ENCODE measurements at regions not wholly inside any gene's neighbourhood (a gene's known extent, or its start where the extent isn't known, plus 50 kb on each side); places are given as distances from the start of the nearest gene placed in this dataset.

DNA sequence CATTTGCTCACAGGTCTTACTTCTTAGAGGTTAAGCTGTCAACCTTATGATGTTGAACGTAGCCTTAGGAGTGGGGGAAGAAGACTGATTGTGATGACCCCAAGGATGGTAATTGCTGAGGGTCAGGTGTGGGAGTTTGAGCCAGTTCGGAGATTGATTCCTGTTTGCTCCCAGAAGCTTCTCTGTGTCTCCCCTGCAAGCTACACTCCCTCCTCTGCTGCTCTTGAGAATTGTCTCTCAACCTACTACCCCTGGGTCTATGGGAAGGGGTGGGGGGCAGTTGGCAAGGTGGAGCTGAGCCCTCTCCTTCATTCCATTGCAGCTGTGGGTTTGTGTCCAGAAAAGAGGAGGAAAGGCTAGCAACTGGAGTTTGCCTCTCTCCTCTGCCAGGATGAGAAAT, 113.8 kb downstream of the PLEKHG1 start:
- no peak for FAIRE-seq

DNA sequence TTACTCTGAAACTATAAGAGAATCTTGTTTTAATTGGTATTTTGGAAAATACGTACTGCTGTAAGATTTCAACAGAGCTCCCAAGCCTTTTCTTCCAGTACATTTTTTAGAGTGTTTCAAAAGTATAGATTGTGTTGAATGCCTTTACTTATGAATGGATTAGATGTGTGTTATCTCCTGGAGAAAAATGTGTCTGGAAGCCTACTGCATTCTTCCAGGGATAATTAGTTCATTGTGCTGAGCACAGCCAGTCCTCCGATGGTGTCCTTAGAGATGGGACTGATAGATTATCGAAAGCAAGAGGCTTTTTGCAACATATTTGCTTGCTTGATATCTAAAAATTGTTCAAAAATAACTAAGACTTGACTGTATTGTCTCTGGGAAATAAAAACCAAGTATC, 114.2 kb downstream of the PLEKHG1 start:
- FAIRE-seq, result no peak

- no peak for FAIRE-seq
Measured at GRCh38 chr6:150715133-150715532, 115.4 kb downstream of the PLEKHG1 start.

DNA sequence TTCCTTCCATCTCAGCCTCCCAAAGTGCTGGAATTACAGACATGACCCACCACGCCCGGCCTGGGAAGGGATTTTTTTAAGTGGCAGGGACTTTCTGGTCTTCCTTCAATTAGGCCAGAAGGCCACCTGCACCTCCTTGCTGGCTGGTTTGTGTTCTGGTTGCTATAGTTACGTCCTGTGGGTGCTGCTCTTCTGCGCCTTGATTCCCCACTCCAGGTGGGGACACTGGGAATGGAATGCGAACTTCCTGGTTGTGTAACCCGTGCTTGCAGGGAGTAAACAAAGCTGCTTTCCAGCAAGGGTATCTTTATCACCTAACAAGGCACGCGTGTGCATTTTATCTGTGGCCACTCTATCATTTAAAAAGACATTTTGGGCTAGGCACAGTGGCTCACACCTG, 117.7 kb downstream of the PLEKHG1 start:
- no peak for FAIRE-seq

DNA sequence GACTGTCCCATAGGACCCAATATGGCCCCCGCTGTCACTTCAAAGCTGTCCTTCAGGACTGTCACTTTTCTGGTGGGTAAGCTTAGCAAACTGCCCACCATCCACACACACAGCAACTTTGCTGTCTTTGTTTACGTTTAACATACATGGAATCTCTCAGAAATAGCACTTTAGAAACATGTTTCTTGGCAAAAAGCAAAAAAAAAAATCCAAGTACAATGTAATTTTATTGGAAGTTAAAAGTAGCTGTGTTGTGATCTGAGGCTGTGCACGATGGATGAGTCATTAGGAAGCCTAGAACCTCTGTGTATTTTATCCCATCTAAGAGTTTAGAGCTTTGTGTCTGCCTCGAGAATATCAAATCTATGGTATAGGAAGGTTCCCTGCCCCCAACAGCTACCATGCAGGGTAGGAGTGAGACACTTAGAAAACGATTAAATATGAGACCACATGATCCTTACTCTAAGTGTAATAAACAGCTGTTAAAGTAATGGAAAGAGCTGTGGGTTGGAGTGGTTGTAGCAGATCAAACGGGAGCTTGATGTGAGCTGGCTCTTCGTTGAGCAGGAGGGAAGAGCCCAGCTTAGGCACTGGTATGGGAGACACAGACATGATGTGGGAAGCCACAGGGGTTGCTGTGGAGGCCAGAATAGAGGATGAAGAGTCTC, 119.5 kb downstream of the PLEKHG1 start:
- FAIRE-seq, result no peak

GRCh38 chr6:150719831-150720230, 120.1 kb downstream of the PLEKHG1 start:
- FAIRE-seq, result no peak

GRCh38 chr6:150720774-150721233, 121.1 kb downstream of the PLEKHG1 start:
- FAIRE-seq, result no peak

- FAIRE-seq, result peak; percentile 63
Measured at GRCh38 chr6:150721418-150722266, 122.0 kb downstream of the PLEKHG1 start.

- FAIRE-seq, result no peak
Measured at GRCh38 chr6:150722614-150723344, 123.1 kb downstream of the PLEKHG1 start.

- FAIRE-seq, result no peak
Measured at GRCh38 chr6:150723345-150723658, 123.6 kb downstream of the PLEKHG1 start.

DNA sequence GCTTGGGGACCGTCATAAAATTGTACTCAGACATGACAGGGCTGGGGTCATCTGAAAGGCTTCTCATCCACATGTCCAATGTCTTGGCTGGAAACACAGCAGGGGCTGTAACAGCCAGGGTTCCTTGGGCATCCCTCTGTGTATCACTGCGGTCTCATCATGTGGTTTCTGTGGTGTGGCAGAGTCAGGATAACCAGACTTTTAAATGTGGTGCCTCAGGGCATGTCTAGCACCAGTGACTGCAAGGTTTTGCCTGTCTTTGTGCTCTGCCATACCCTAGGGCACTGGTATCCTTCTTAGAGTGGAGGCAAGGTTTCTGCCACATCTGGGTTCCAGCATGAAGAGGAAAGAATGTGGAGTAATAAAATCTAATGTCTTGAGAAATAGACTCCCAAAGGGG, 124.2 kb downstream of the PLEKHG1 start:
- no peak for FAIRE-seq

- no peak for FAIRE-seq
Measured at GRCh38 chr6:150725795-150726194, 126.1 kb downstream of the PLEKHG1 start.

DNA sequence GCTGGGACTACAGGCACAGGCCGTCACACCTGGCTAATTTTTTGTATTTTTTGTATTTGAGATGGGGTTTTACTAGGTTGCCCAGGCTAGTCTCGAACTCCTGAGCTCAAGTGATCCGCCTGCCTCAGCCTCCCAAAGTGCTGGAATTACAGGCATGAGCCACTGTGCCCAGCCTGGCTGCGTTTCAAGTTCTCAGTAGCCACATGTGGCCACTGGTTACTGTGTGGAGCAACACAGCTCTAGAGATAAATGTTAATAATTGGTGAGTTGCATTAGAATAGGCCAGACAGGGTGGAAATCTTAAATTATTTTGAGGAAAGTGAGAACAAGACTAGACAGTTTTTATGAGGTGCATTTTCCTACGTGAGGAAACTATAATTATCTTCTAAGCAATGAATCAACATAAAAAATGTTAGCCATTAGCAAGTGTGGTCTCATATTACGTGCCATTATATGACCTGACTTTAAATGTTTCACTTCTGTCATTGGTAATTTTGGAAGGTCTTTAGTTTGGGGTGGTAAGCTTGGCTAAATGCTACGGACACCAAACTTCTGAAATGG, 129.6 kb downstream of the PLEKHG1 start:
- FAIRE-seq, result no peak

- no peak for FAIRE-seq
Measured at GRCh38 chr6:150730801-150731457, 131.2 kb downstream of the PLEKHG1 start.

DNA sequence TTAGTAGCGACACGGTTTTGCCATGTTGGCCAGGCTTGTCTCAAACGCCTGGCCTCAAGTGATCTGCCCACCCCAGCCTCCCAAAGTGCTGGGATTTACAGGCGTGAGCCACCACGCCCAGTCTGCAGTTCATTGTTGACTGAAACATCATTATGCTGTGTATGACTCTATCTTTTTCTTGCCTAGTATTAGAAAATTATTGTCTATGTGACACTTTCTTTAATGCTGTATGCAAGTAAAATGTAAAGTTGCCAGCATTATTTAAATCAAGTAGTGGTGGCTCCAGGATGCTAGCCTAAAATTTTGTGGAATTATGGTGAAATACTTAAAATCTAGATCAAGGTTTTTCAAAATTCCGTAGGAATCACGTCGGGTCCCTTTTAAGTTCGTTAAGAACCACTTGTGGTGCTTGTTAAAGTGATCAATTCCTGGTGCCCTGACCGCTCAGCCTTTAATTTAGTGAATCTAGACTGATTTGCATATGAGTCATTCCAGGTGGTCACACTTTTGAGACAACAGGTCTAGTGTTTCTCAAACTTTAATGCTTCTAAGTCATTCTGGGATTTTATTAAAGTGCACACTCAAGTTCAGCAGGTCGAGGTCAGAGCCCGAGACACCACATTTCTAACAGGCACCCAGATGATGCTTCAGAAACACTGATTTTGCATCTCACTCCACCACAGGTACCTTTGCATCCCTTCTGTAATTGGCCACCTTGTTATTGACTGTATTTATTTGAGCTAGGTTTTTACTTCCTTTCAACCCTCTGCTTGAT, 132.6 kb upstream of the MTHFD1L start:
- no peak for FAIRE-seq

- no peak for FAIRE-seq
Measured at GRCh38 chr6:150733726-150734125, 131.8 kb upstream of the MTHFD1L start.

GRCh38 chr6:150734235-150734634, 131.3 kb upstream of the MTHFD1L start:
- no peak for FAIRE-seq

DNA sequence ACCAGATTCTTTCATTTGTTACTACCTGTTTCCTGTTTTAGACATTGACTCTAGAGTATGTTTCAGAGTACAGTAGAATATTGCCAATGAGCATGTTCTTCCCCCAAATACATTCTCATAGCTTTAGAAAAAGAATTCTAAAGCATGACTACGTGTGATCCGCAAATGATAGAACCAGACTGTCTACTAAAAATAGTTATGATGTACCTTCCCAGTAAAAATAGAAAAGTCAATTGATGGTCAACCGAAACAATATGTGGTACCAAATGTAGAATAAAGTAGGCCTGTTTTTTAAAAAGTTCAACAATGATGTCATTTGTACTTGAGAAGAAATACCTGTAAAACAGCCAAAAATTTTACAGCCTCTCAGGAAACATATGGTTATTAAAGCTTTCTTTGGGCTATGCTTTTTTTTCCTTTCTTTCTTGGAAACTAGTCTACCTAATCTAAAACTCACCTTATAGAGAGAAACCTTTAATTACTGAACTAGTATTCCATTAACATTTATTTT, 130.1 kb upstream of the MTHFD1L start:
- no peak for FAIRE-seq

DNA sequence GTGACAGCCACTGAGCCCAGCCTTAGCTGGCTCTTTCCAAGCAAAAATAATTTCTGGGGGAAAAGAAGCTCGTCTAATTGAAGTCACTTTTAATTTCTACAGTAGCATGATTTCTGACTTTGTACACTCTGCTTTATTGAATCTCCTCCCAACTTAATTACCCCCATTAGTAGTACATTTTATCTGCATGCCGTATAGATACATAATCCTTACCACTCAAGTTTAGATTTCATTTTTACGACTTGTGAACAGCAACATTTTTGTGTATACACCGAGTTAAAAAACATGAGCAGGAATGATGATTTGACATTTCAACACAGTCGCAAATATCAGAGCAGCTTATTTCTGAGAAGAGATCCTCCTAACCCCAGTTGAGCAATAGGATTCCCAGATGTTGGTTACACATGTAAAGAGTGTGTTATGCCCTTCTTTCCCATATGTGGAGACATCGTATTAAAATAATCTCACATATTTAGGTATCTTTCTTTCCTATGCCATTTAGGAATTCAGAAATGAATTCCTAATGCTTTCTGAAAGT, 127.3 kb upstream of the MTHFD1L start:
- FAIRE-seq, result no peak

GRCh38 chr6:150739711-150740349, 125.7 kb upstream of the MTHFD1L start:
- FAIRE-seq, result no peak

DNA sequence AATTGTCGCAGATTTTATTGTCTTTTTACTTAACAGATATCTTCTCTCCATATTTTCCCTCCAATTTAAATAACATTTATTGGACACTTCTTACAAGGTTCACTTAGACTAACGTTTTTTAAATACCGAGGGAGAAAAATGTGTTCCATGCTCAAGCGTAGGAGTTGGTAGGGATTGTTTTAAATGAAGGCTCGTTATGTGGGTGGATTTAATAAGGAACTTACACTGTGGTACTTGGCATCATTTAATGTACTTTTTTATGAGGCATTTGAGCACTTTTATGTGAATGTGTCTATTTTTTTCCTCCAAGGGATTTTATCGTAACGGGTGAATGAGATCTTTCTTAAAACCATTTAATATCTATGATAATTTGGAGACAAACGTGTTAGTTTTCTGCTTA, 125.0 kb upstream of the MTHFD1L start:
- FAIRE-seq, result no peak
